HCT116 (cell line): ENCODE measurements at regions not wholly inside any gene's neighbourhood (a gene's known extent, or its start where the extent isn't known, plus 50 kb on each side); places are given as distances from the start of the nearest gene placed in this dataset.

ENCODE experiments used
- ATAC-seq: fragments of 200-7000 bp; cut with Tn5 transposase; 2 replicates; pipeline ENCODE4 v1.9.1; 2020; ENCODE audit warnings: mild to moderate bottlenecking, moderate library complexity
- BruUV-seq: library from RNA; stranded (reverse); fragments of 400-500 nt; replicated peaks from 2 replicates; lab custom pipeline; 2021; lab: Mats Ljungman, UMichigan
- CTCF ChIA-PET: fragments of 300-600 bp; sonication (Branson Sonifier 250); formaldehyde crosslinking; loops from one replicate; lab custom pipeline; 2021; ENCODE audit warnings: antibody characterized with exemption; lab: Charles Lee
- POLR2A ChIA-PET: fragments of 300-600, 350-600 bp; sonication (Branson Sonifier 250); formaldehyde crosslinking; loops from one replicate; lab custom pipeline; 2021; ENCODE audit warnings: antibody characterized with exemption; lab: Charles Lee
- RAD21 ChIA-PET, 2 experiments: fragments of 300-600 bp; sonication (Branson Sonifier 250); formaldehyde crosslinking; loops; one replicate each; lab custom pipeline; 2023; ENCODE audit warnings: low total read pairs in 2 of 2; ENCODE audit not compliant: uncharacterized antibody in 2 of 2, unreplicated experiment in 2 of 2, low non-redundant PET in 1 of 2; lab: Charles Lee
- DNase-seq: peaks from one replicate; pipeline ENCODE4 v3.0.0-alpha.2; 2010; ENCODE audit warnings: low read depth, low spot score
- H2AFZ ChIP-seq: fragments of 200-600 bp; shearing (Covaris generic), sonication (generic); 2 replicates; pipeline ENCODE4 v1.6.1; 2017; ENCODE audit warnings: low read depth, mixed run types, mixed read lengths, antibody characterized with exemption, low read length; ENCODE audit not compliant: poor library complexity, severe bottlenecking
- H3K27ac ChIP-seq: 2 replicates; pipeline ENCODE4 v1.5.1; 2012; ENCODE audit warnings: low read depth, low read length
- H3K27me3 ChIP-seq: fragments of 200-600 bp; sonication (generic); 2 replicates; pipeline ENCODE4 v1.6.1; 2016; ENCODE audit warnings: mixed run types, low read length, mixed read lengths; ENCODE audit not compliant: insufficient read depth
- H3K36me3 ChIP-seq, 2 experiments: fragments of 200-500 bp in 1 of 2; fragments of 200-600 bp in 1 of 2; sonication (Bioruptor generic) in 1 of 2; sonication (generic) in 1 of 2; 2 replicates each; pipeline versions ENCODE4 v1.5.1 to v1.6.1; 2014 to 2016; ENCODE audit warnings: low read length in 2 of 2, inconsistent platforms in 1 of 2, mixed read lengths in 1 of 2, mixed run types in 1 of 2; ENCODE audit not compliant: insufficient read depth in 2 of 2, control insufficient read depth in 1 of 2
- H3K4me1 ChIP-seq, 2 experiments: fragments of 200-600 bp in 1 of 2; sonication (generic) in 1 of 2; 2 replicates each; pipeline versions ENCODE4 v1.5.1 to v1.6.1; 2012 to 2017; ENCODE audit warnings: low read length in 2 of 2, inconsistent platforms in 1 of 2, mild to moderate bottlenecking in 1 of 2, mixed read lengths in 1 of 2, mixed run types in 1 of 2, moderate library complexity in 1 of 2; ENCODE audit not compliant: insufficient read depth in 2 of 2, control insufficient read depth in 1 of 2
- H3K4me2 ChIP-seq: fragments of 200-600 bp; sonication (generic); 2 replicates; pipeline ENCODE4 v1.6.1; 2017; ENCODE audit warnings: mixed run types, low read length, mixed read lengths
- H3K4me3 ChIP-seq, 2 experiments: fragments of 200-600 bp in 1 of 2; sonication (generic) in 1 of 2; replicated peaks in 1 of 2; 2 replicates each; pipeline ENCODE4 v1.5.1; 2011 to 2016; ENCODE audit warnings: low read length in 2 of 2, control low read depth in 1 of 2, low read depth in 1 of 2, mild to moderate bottlenecking in 1 of 2, mixed read lengths in 1 of 2, mixed run types in 1 of 2
- H3K79me2 ChIP-seq: fragments of 200-600 bp; sonication (generic); 2 replicates; pipeline ENCODE4 v1.6.1; 2017; ENCODE audit warnings: mild to moderate bottlenecking, mixed run types, low read length, moderate library complexity, mixed read lengths; ENCODE audit not compliant: insufficient read depth
- H3K9ac ChIP-seq: fragments of 200-600 bp; sonication (generic); 2 replicates; pipeline ENCODE4 v1.6.1; 2016; ENCODE audit warnings: low read length, mixed read lengths
- H3K9me2 ChIP-seq: fragments of 200-600 bp; sonication (generic), shearing (Covaris generic); 2 replicates; pipeline ENCODE4 v1.6.1; 2017; ENCODE audit warnings: mixed run types, mild to moderate bottlenecking, moderate library complexity; ENCODE audit not compliant: insufficient read depth
- H3K9me3 ChIP-seq, 2 experiments: fragments of 200-500 bp in 1 of 2; fragments of 200-600 bp in 1 of 2; sonication (Bioruptor generic) in 1 of 2; sonication (generic) in 1 of 2; 2 replicates each; pipeline ENCODE4 v1.6.1; 2014 to 2017; ENCODE audit warnings: low read length in 2 of 2, mixed read lengths in 2 of 2, inconsistent platforms in 1 of 2, low read depth in 1 of 2, mild to moderate bottlenecking in 1 of 2, mixed run types in 1 of 2, moderate library complexity in 1 of 2; ENCODE audit not compliant: control insufficient read depth in 1 of 2, insufficient read depth in 1 of 2
- H4K20me1 ChIP-seq: fragments of 200-600 bp; sonication (generic), shearing (Covaris generic); 2 replicates; pipeline ENCODE4 v1.6.1; 2017; ENCODE audit warnings: mixed run types, mild to moderate bottlenecking, moderate library complexity; ENCODE audit not compliant: insufficient read depth
- EGR1 ChIP-seq: IDR thresholded peaks from 2 replicates; pipeline ENCODE4 v1.6.1; 2012; ENCODE audit warnings: low read depth
- ELF1 ChIP-seq: IDR thresholded peaks from 2 replicates; pipeline ENCODE4 v1.6.1; 2012; ENCODE audit warnings: low read depth, borderline replicate concordance
- EZH2 ChIP-seq: fragments of 200-600 bp; sonication (generic); IDR thresholded peaks from 2 replicates; pipeline ENCODE4 v1.6.1; 2017; ENCODE audit warnings: antibody characterized with exemption, mixed run types
- JUND ChIP-seq: IDR thresholded peaks from 2 replicates; pipeline ENCODE4 v1.6.1; 2012
- POLR2A ChIP-seq: IDR thresholded peaks from 2 replicates; pipeline ENCODE4 v1.7.0; 2011; ENCODE audit warnings: borderline replicate concordance; ENCODE audit not compliant: insufficient read depth, insufficient read length; ENCODE audit errors: extremely low read depth
- RAD21 ChIP-seq: IDR thresholded peaks from 2 replicates; pipeline ENCODE4 v1.6.1; 2012; ENCODE audit warnings: low read depth, mild to moderate bottlenecking
- SP1 ChIP-seq: IDR thresholded peaks from 2 replicates; pipeline ENCODE4 v1.6.1; 2012; ENCODE audit warnings: low read depth
- ZNF274 ChIP-seq: fragments of 200-500 bp; sonication (Bioruptor generic); IDR thresholded peaks from 2 replicates; pipeline ENCODE4 v1.6.1; 2014; ENCODE audit warnings: mild to moderate bottlenecking, low read depth, low read length, inconsistent platforms
- intact Hi-C: fragments of 100-400 bp; cut with micrococcal nuclease; formaldehyde crosslinking; loops from 2 replicates; pipeline ENCODE4 v1.10.0; 2022
- TF ChIP-seq, protein P1 (sequence below): IDR thresholded peaks from 2 replicates; pipeline ENCODE4 v1.6.1; 2012; ENCODE audit warnings: low read depth

DNA sequence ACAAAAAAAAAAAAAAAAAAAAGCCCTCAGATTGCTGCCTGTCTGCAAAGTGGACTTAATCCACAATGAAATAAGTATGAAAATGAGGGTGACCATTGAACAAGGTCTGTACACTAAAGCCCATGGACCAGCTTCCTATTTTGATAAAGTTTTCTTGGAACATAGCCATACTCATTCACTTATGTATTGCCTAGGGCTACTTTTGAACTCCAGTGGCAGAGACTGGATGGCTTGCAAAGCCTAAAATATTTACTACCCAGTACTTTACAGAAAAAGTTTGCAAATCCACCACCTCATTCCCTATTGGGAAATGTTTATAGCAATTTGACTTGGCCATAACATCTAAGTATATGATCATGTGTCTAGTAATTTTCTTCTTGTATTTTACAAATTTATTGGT lies 481.7 kb downstream of the NAF1 start:
- H3K4me1 ChIP-seq, result no peaks in the 10 kb centered on the region
- CTCF ChIA-PET, result no interaction called here
- no peak for TF ChIP-seq ZNF274
- TF ChIP-seq, protein P1, sequence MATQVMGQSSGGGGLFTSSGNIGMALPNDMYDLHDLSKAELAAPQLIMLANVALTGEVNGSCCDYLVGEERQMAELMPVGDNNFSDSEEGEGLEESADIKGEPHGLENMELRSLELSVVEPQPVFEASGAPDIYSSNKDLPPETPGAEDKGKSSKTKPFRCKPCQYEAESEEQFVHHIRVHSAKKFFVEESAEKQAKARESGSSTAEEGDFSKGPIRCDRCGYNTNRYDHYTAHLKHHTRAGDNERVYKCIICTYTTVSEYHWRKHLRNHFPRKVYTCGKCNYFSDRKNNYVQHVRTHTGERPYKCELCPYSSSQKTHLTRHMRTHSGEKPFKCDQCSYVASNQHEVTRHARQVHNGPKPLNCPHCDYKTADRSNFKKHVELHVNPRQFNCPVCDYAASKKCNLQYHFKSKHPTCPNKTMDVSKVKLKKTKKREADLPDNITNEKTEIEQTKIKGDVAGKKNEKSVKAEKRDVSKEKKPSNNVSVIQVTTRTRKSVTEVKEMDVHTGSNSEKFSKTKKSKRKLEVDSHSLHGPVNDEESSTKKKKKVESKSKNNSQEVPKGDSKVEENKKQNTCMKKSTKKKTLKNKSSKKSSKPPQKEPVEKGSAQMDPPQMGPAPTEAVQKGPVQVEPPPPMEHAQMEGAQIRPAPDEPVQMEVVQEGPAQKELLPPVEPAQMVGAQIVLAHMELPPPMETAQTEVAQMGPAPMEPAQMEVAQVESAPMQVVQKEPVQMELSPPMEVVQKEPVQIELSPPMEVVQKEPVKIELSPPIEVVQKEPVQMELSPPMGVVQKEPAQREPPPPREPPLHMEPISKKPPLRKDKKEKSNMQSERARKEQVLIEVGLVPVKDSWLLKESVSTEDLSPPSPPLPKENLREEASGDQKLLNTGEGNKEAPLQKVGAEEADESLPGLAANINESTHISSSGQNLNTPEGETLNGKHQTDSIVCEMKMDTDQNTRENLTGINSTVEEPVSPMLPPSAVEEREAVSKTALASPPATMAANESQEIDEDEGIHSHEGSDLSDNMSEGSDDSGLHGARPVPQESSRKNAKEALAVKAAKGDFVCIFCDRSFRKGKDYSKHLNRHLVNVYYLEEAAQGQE, result no peak
- TF ChIP-seq EGR1, result no peak
- TF ChIP-seq EZH2, result no peak
- TF ChIP-seq POLR2A, result no peak
- no peak for TF ChIP-seq JUND
- TF ChIP-seq, all 23 proteins: peak for 0
- Histone ChIP-seq H3K4me3 (no peak overlapping the region), H3K36me3 (no peaks in the 10 kb centered on the region), H3K79me2 (no peaks in the 10 kb centered on the region), H4K20me1 (no peaks in the 10 kb centered on the region), H3K27me3 (no peaks in the 10 kb centered on the region), H3K4me2 (no peak overlapping the region), H3K9me2 (no peaks in the 10 kb centered on the region), H3K9me3 (no peaks in the 10 kb centered on the region), H3K27ac (no peak overlapping the region), H2AFZ (no peak overlapping the region), H3K9ac (no peak overlapping the region)
- ATAC-seq, result no peak
- no peak for DNase-seq
- intact Hi-C loops, result no loop called here
- no TSS peak for BruUV-seq
- RAD21 ChIA-PET, result no interaction called here
- POLR2A ChIA-PET, result no interaction called here

DNA sequence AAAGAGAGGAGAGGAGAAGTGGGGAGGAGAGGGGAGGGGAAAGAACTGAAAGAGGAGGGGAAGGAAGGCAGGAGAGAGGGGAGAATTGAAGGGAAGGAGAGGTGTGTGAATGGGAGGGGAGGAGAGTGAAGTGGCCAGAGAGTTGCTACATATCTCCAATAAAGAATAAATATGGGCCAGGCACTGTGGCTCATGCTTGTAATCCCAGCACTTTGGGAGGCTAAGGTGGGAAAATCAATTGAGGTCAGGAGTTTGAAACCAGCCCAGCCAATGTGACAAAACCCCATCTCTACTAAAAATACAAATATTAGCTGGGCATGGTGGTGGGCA lies 482.4 kb downstream of the NAF1 start:
- H3K79me2 ChIP-seq, result no peaks in the 10 kb centered on the region
- no peaks in the 10 kb centered on the region for H3K36me3 ChIP-seq
- H2AFZ ChIP-seq, result no peak overlapping the region
- TF ChIP-seq ELF1, result no peak
- TF ChIP-seq POLR2A, result no peak
- no peak for TF ChIP-seq RAD21
- TF ChIP-seq, protein P1, result no peak
- no peak for TF ChIP-seq ZNF274
- no peak for TF ChIP-seq SP1
- no peak for TF ChIP-seq EGR1
- no peak for TF ChIP-seq EZH2
- TF ChIP-seq, all 23 proteins: peak for 0
- RAD21 ChIA-PET, result no interaction called here
- Histone ChIP-seq H4K20me1 (no peaks in the 10 kb centered on the region), H3K9ac (no peak overlapping the region), H3K27ac (no peak overlapping the region), H3K4me1 (no peaks in the 10 kb centered on the region), H3K4me2 (peak overlapping the region; percentile 6; the same call in 1 of the 2 replicates), H3K4me3 (no peak overlapping the region), H3K27me3 (no peaks in the 10 kb centered on the region), H3K9me2 (no peaks in the 10 kb centered on the region), H3K9me3 (no peaks in the 10 kb centered on the region)
- DNase-seq, result no peak
- CTCF ChIA-PET, result no interaction called here
- no peak for ATAC-seq
- POLR2A ChIA-PET, result no interaction called here
- intact Hi-C loops, result no loop called here
- no TSS peak for BruUV-seq
